Testis (tissue), 2 donors: ENCODE measurements at regions not wholly inside any gene's neighbourhood (a gene's known extent, or its start where the extent isn't known, plus 50 kb on each side); places are given as distances from the start of the nearest gene placed in this dataset.

Experiments
- CTCF ChIP-seq, 3 experiments: fragments of 450-650 bp in 2 of 3; fragments of 200-600 bp in 1 of 3; sonication (generic) in 1 of 3; IDR thresholded peaks; one replicate each; pipeline ENCODE4 v1.5.1; 2016 to 2019; ENCODE audit warnings: antibody characterized with exemption in 3 of 3, mild to moderate bottlenecking in 2 of 3, moderate library complexity in 1 of 3
- POLR2A ChIP-seq: fragments of 450-650 bp; IDR thresholded peaks from one replicate; pipeline ENCODE4 v1.6.1; 2017; ENCODE audit warnings: antibody characterized with exemption, mild to moderate bottlenecking, moderate library complexity

GRCh38 chr4:57254754-57255153, 144.6 kb upstream of the IGFBP7 start:
- TF ChIP-seq CTCF (IDR thresholded peaks at IDR 0.05) (no peak), POLR2A (no peak)
